Stomach (tissue), 8 donors: ENCODE measurements at regions not wholly inside any gene's neighbourhood (a gene's known extent, or its start where the extent isn't known, plus 50 kb on each side); places are given as distances from the start of the nearest gene placed in this dataset.

Experiments
- DNase-seq, 2 donors: peaks; one replicate each; pipeline versions ENCODE4 v3.0.0 to v3.0.0-alpha.2; 2013 to 2019
- H3K27ac ChIP-seq, 5 donors: fragments of 200-600 bp in 4 of 5; sonication (generic) in 4 of 5; one replicate each; pipeline ENCODE4 v1.5.1; 2013 to 2019; ENCODE audit warnings: mild to moderate bottlenecking in 1 of 5, moderate library complexity in 1 of 5
- H3K27me3 ChIP-seq, 3 donors: fragments of 200-600 bp; sonication (generic); one replicate each; pipeline ENCODE4 v1.5.1; 2017 to 2019; ENCODE audit warnings: mixed run types in 1 of 3
- H3K36me3 ChIP-seq, 4 donors: fragments of 200-600 bp; sonication (generic); 1 replicate in 3 of 4; 2 replicates in 1 of 4; pipeline ENCODE4 v1.5.1; 2016 to 2019
- H3K4me1 ChIP-seq, 4 donors: fragments of 200-600 bp; sonication (generic); one replicate each; pipeline ENCODE4 v1.5.1; 2016 to 2019
- H3K4me3 ChIP-seq, 4 donors: fragments of 200-600 bp; sonication (generic) in 3 of 4; one replicate each; pipeline ENCODE4 v1.5.1; 2016 to 2019; ENCODE audit warnings: mild to moderate bottlenecking in 1 of 4
- H3K9me3 ChIP-seq, 4 donors: fragments of 200-600 bp; sonication (generic); one replicate each; pipeline ENCODE4 v1.5.1; 2016 to 2019
- EP300 ChIP-seq: sonication (generic); formaldehyde crosslinking; IDR thresholded peaks from one replicate; pipeline ENCODE4 v1.6.1; 2017; ENCODE audit warnings: antibody characterized with exemption
- POLR2A ChIP-seq, 4 donors: fragments of 450-650 bp; IDR thresholded peaks; one replicate each; pipeline ENCODE4 v1.6.1; 2016; ENCODE audit warnings: antibody characterized with exemption in 4 of 4, control low read depth in 2 of 4, mild to moderate bottlenecking in 1 of 4, moderate library complexity in 1 of 4
- POLR2AphosphoS5 ChIP-seq, 3 donors: sonication (generic); formaldehyde crosslinking; IDR thresholded peaks; one replicate each; pipeline ENCODE4 v1.6.1; 2016; ENCODE audit warnings: antibody characterized with exemption in 3 of 3
- WGBS, 5 donors: extraction: QIAGEN DNeasy Blood & Tissue Kit in 3 of 5; methylation state at CpG; one replicate each; pipeline versions ENCODE4 v1.1.5 to v1.1.7; 2013 to 2018; 5-methylcytosine and 5-hydroxymethylcytosine counted together
- intact Hi-C: fragments of 100-400 bp; cut with DNase I; formaldehyde crosslinking; loops from one replicate; pipeline ENCODE4 v1.15.1; 2023; ENCODE audit warnings: low total_unique reads
- TF ChIP-seq, protein P1 (sequence below), 7 experiments: fragments of 450-650 bp in 4 of 7; fragments of 200-600 bp in 3 of 7; sonication (generic) in 3 of 7; IDR thresholded peaks; one replicate each; pipeline ENCODE4 v1.5.1; 2016 to 2019; ENCODE audit warnings: antibody characterized with exemption in 7 of 7, control low read depth in 2 of 7, mild to moderate bottlenecking in 1 of 7
- donor health status: healthy with polysubstance abuse.
- donor health status: Bipolar disorder and iron deficiency.
- donor health status: healthy.

DNA sequence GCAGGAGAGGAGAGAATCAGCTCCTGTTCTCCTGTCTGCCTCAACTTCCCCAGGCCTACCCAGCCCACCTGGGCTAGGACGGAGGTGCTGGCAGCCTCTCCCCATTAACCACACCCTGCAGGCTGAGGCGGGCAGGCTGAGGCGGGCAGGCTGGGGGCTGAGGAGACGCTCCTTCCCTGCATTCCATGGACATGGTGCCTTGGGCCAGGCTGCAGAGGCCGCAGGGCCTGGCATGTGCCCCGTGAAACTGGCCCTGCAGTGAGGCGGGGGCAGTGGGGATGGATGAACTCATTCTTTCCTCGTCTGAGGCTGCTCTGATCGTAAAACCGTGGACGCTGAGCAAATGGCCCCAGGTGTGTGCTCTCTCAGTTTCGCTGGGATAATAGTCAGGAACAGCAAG, 84.7 kb upstream of the LAPTM4A start:
- no peak for DNase-seq
- intact Hi-C loops = loop anchor here (10.0 kb wide), 1 partner anchor 89 kb away; the partner anchor contains the start of gene SDC1

DNA sequence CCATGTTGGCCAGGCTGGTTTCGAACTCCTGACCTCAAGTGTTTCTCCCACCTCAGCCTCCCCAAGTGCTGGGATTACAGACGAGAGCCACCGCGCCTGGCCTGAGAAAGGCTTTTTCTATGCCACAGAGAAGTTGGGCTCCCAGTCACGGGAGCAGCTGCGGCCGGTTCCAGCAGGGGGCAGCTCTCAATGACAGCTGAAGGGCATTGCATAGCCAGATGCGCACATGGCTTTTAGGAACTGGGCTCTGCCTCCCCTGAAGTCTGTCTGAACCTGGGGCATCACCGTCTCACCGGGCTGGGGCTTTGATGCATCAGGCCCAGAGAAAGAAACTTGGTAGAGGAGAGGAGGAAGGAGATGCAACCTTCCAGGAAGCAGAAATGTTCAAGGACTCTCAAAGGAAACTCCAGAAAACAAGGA, 84.2 kb upstream of the LAPTM4A start:
- intact Hi-C loops = loop anchor here (10.0 kb wide), 1 partner anchor 89 kb away; the partner anchor contains the start of gene SDC1
- WGBS, 5 donors = 11 to 20% (median 17%) methylated on average over 10 of the region's 10 CpGs
- Histone ChIP-seq H3K27me3 (no peaks in the 10 kb centered on the region), H3K4me3 (no peak overlapping the region), H3K36me3 (no peaks in the 10 kb centered on the region), H3K4me1 (peaks cover 0 to 8% (median 3%) of the 10 kb centered on the region in 4 donors), H3K27ac (no peak overlapping the region), H3K9me3 (no peaks in the 10 kb centered on the region)
- TF ChIP-seq POLR2AphosphoS5 (IDR thresholded peaks at IDR 0.05) (peak in 2 of 3 donors; percentile 25 to 65), POLR2A (IDR thresholded peaks at IDR 0.05) (no peak), EP300 (no peak)
- TF ChIP-seq, protein P1, sequence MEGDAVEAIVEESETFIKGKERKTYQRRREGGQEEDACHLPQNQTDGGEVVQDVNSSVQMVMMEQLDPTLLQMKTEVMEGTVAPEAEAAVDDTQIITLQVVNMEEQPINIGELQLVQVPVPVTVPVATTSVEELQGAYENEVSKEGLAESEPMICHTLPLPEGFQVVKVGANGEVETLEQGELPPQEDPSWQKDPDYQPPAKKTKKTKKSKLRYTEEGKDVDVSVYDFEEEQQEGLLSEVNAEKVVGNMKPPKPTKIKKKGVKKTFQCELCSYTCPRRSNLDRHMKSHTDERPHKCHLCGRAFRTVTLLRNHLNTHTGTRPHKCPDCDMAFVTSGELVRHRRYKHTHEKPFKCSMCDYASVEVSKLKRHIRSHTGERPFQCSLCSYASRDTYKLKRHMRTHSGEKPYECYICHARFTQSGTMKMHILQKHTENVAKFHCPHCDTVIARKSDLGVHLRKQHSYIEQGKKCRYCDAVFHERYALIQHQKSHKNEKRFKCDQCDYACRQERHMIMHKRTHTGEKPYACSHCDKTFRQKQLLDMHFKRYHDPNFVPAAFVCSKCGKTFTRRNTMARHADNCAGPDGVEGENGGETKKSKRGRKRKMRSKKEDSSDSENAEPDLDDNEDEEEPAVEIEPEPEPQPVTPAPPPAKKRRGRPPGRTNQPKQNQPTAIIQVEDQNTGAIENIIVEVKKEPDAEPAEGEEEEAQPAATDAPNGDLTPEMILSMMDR (IDR thresholded peaks at IDR 0.05) = peak in 5 of 7 experiments; percentile 59 to 87 (median 70)
- DNase-seq = peak; percentile 85 to 90

More for the DNA sequence above, 84.7 kb upstream of the LAPTM4A start:
- WGBS, 5 donors = 75 to 94% (median 85%) methylated on average over 9 to 12 of the region's 12 CpGs
- Histone ChIP-seq H3K9me3 (no peaks in the 10 kb centered on the region), H3K36me3 (no peaks in the 10 kb centered on the region), H3K4me1 (peaks cover 0 to 7% (median under 1%) of the 10 kb centered on the region in 4 donors), H3K4me3 (no peak overlapping the region), H3K27me3 (no peaks in the 10 kb centered on the region), H3K27ac (no peak overlapping the region)
- no peak for TF ChIP-seq POLR2AphosphoS5 (IDR thresholded peaks at IDR 0.05)
- no peak for TF ChIP-seq EP300
- TF ChIP-seq, protein P1 (IDR thresholded peaks at IDR 0.05) = no peak
- TF ChIP-seq POLR2A (IDR thresholded peaks at IDR 0.05) = no peak

DNA sequence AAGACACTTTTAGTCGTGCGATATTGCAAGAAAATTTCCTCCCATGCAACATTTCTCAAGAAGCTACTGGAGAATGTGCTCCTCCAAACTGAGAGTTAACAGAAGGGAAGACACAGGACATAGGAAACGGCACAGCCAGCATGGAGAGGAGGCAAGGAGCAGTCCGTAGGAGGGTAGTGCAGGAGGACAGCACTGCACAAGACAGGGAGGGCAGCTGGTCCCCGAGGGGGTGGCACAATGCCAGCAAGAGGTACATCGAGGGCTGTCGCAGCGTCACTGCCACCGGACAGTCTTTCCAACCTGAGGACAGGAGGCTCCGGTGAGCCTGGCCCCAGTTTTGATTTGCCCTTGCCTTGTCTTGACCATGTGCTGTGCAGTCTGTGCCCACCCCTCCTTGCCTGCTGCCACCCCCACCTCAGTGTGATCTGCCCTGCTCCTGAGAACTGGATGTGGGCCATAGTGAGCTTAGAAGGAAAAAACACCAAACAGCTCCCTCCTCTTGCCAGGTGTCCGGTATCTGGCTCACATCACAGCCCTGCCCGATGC, 81.6 kb upstream of the LAPTM4A start:
- DNase-seq = no peak
- no peak overlapping the region for H3K4me3 ChIP-seq
- intact Hi-C loops = loop anchor here (10.0 kb wide), 1 partner anchor 92 kb away; the partner anchor contains the start of gene SDC1
- WGBS, 5 donors = 65 to 77% (median 72%) methylated on average over 7 to 12 of the region's 12 CpGs
- H3K27ac ChIP-seq = no peak overlapping the region
- H3K27me3 ChIP-seq = no peaks in the 10 kb centered on the region
- peaks cover 11 to 27% (median 18%) of the 10 kb centered on the region in 4 donors for H3K4me1 ChIP-seq
- no peaks in the 10 kb centered on the region for H3K9me3 ChIP-seq
- no peaks in the 10 kb centered on the region for H3K36me3 ChIP-seq
- TF ChIP-seq POLR2A (IDR thresholded peaks at IDR 0.05) = no peak
- no peak for TF ChIP-seq POLR2AphosphoS5 (IDR thresholded peaks at IDR 0.05)
- no peak for TF ChIP-seq EP300
- TF ChIP-seq, protein P1 (IDR thresholded peaks at IDR 0.05) = no peak

DNA sequence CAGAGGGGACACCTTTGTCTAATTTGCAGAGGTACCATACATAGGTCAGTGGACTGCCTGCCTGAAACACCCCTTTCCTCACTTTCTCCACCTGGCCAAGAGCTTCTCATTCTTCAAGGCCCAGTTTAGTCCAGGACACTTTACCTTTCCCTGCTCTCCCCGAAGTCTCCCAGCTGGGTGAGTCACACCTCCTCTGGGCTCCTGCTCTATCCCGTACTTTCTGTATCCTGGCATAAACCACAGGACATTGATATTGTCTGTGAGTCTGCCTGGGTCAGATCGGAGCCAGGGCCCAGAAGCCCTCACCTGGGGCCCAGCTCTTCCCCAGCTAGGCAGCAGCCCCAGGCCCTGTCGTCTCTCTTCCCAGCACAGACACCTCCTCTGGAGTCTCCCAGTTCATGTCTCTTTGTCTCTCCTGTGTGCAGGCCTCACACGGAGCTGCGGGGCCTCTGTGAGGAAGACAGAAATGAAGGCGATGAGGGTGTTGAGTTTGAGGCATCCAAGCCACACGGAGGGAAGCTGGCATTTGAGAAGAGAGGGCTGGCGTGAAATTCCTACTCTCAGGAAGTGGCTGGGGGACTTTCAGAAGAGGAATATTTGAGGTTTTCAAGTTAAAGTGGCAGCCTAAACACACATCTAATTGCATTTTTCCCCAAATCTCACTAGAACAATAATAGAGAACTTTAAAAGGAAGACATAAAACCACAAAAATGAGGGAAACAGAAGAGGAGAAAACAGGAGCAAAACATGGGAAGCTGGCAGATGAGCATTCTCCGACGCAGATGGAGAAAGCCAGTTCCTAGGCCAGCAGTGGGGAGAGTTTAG, 79.6 kb upstream of the LAPTM4A start:
- Histone ChIP-seq H3K4me1 (peaks cover 11 to 32% (median 20%) of the 10 kb centered on the region in 4 donors), H3K4me3 (no peak overlapping the region), H3K9me3 (no peaks in the 10 kb centered on the region), H3K36me3 (no peaks in the 10 kb centered on the region), H3K27ac (peak overlapping the region in 2 of 5 donors; percentile 69 to 77), H3K27me3 (no peaks in the 10 kb centered on the region)
- no peak for DNase-seq
- intact Hi-C loops = loop anchor here (10.0 kb wide), 1 partner anchor 94 kb away; the partner anchor contains the start of gene SDC1
- 72 to 80% (median 75%) methylated on average over 11 of the region's 11 CpGs for WGBS, 5 donors
- TF ChIP-seq EP300 = no peak
- TF ChIP-seq, protein P1 (IDR thresholded peaks at IDR 0.05) = no peak
- TF ChIP-seq POLR2AphosphoS5 (IDR thresholded peaks at IDR 0.05) = no peak
- no peak for TF ChIP-seq POLR2A (IDR thresholded peaks at IDR 0.05)
